Panc1 (cell line): ENCODE measurements at regions not wholly inside any gene's neighbourhood (a gene's known extent, or its start where the extent isn't known, plus 50 kb on each side); places are given as distances from the start of the nearest gene placed in this dataset.

ENCODE experiments used
- ATAC-seq: fragments of 200-7000 bp; cut with Tn5 transposase; 2 replicates; pipeline ENCODE4 v1.9.1; 2020; ENCODE audit warnings: mild to moderate bottlenecking, moderate library complexity
- BruUV-seq: library from RNA; stranded (reverse); fragments of 400-500 nt; replicated peaks from 2 replicates; lab custom pipeline; 2021; lab: Mats Ljungman, UMichigan
- CTCF ChIA-PET: fragments of 300-600 bp; sonication (Branson Sonifier 250); formaldehyde crosslinking; loops from one replicate; lab custom pipeline; 2022; ENCODE audit warnings: antibody characterized with exemption; lab: Charles Lee
- POLR2A ChIA-PET: fragments of 300-600 bp; sonication (Branson Sonifier 250); formaldehyde crosslinking; loops from one replicate; lab custom pipeline; 2022; ENCODE audit warnings: antibody characterized with exemption; lab: Charles Lee
- DNase-seq: peaks from one replicate; pipeline ENCODE4 v3.0.0-alpha.2; 2010; ENCODE audit warnings: low read depth, low spot score
- H3K27ac ChIP-seq: 2 replicates; pipeline ENCODE4 v1.5.1; 2011; ENCODE audit warnings: mild to moderate bottlenecking, low read length, inconsistent platforms
- H3K27me3 ChIP-seq: fragments of 200-500 bp; sonication (Bioruptor generic); 2 replicates; pipeline ENCODE4 v1.6.0; 2014; ENCODE audit warnings: low read length, inconsistent platforms; ENCODE audit not compliant: control insufficient read depth, insufficient read depth
- H3K36me3 ChIP-seq: fragments of 200-500 bp; sonication (Bioruptor generic); 2 replicates; pipeline ENCODE4 v1.5.1; 2014; ENCODE audit warnings: inconsistent platforms, mild to moderate bottlenecking, low read length, moderate library complexity; ENCODE audit not compliant: control insufficient read depth, insufficient read depth
- H3K4me1 ChIP-seq: 2 replicates; pipeline ENCODE4 v1.5.1; 2011; ENCODE audit warnings: inconsistent platforms, mild to moderate bottlenecking, low read length, moderate library complexity; ENCODE audit not compliant: control insufficient read depth, insufficient read depth
- H3K4me3 ChIP-seq, 2 experiments: 2 replicates each; pipeline ENCODE4 v1.5.1; 2011 to 2012; ENCODE audit warnings: low read depth in 2 of 2, low read length in 2 of 2, mild to moderate bottlenecking in 2 of 2, inconsistent platforms in 1 of 2, moderate library complexity in 1 of 2
- H3K9me3 ChIP-seq: fragments of 200-500 bp; sonication (Bioruptor generic); 2 replicates; pipeline ENCODE4 v1.5.1; 2014; ENCODE audit warnings: low read depth, mild to moderate bottlenecking, inconsistent platforms, low read length, moderate library complexity; ENCODE audit not compliant: control insufficient read depth, insufficient read depth
- POLR2AphosphoS5 ChIP-seq: IDR thresholded peaks from 2 replicates; pipeline ENCODE4 v1.6.1; 2012; ENCODE audit warnings: mild to moderate bottlenecking, low read depth, low read length, moderate library complexity
- SIN3A ChIP-seq: IDR thresholded peaks from 2 replicates; pipeline ENCODE4 v1.6.1; 2012; ENCODE audit warnings: low read depth, mild to moderate bottlenecking, low read length, moderate library complexity, borderline replicate concordance; ENCODE audit not compliant: insufficient read depth
- TCF7L2 ChIP-seq: IDR thresholded peaks from 2 replicates; pipeline ENCODE4 v1.6.1; 2011; ENCODE audit warnings: mild to moderate bottlenecking, low read depth, low read length, inconsistent platforms
- in situ Hi-C: cut with HindIII; loops from 2 replicates; pipeline ENCODE4 v1.10.0; 2016; ENCODE audit warnings: low sequenced_read_pairs, low pct_unique_long_range_greater_than_20kb
- intact Hi-C: fragments of 100-400 bp; cut with micrococcal nuclease; formaldehyde crosslinking; loops from one replicate; pipeline ENCODE4 v1.10.0; 2022; ENCODE audit not compliant: unreplicated experiment
- TF ChIP-seq, protein P1 (sequence below), 2 experiments: IDR thresholded peaks; 2 replicates each; pipeline ENCODE4 v1.6.1; 2011 to 2012; ENCODE audit warnings: low read depth in 2 of 2, control low read depth in 1 of 2, low read length in 1 of 2, mild to moderate bottlenecking in 1 of 2, moderate library complexity in 1 of 2; ENCODE audit not compliant: insufficient read depth in 1 of 2
- TF ChIP-seq, protein P2 (sequence below): fragments of 450-650 bp; IDR thresholded peaks from 2 replicates; pipeline ENCODE4 v1.5.1; 2017; ENCODE audit warnings: mild to moderate bottlenecking

DNA sequence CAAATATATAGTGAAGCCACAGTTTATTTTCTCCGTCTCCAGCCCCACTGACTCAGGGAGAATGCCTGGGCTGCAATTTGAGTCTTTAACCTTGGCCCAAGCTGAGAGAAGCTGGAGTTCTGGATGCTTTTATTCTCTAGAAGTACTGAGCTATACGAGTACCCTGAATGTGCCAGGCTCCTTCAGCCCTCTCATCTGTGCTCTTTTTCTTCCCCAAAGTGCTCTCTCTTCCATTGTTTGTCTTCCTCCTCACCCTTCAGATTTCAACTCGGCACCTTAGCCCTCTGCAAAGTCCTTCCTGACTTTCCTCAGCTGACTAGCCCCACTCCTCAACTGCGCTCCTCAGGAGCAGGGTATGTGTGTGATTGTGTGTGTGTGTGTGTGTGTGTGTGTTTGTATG, 75.6 kb upstream of the AGBL1 start:
- in situ Hi-C loops, result no loop called here
- ChIA-PET CTCF (no interaction called here), POLR2A (no interaction called here)
- ATAC-seq (no peak), DNase-seq (no peak)
- no peak overlapping the region for H3K27ac ChIP-seq
- H3K27me3 ChIP-seq, result peaks cover 2% of the 10 kb centered on the region; the same call in 1 of the 2 replicates
- H3K9me3 ChIP-seq, result no peaks in the 10 kb centered on the region
- H3K4me3 ChIP-seq, result no peak overlapping the region
- no TSS peak for BruUV-seq
- no peaks in the 10 kb centered on the region for H3K36me3 ChIP-seq
- H3K4me1 ChIP-seq, result no peaks in the 10 kb centered on the region
- intact Hi-C loops, result no loop called here
- TF ChIP-seq POLR2AphosphoS5 (no peak), TCF7L2 (no peak), SIN3A (no peak)
- TF ChIP-seq, protein P1, sequence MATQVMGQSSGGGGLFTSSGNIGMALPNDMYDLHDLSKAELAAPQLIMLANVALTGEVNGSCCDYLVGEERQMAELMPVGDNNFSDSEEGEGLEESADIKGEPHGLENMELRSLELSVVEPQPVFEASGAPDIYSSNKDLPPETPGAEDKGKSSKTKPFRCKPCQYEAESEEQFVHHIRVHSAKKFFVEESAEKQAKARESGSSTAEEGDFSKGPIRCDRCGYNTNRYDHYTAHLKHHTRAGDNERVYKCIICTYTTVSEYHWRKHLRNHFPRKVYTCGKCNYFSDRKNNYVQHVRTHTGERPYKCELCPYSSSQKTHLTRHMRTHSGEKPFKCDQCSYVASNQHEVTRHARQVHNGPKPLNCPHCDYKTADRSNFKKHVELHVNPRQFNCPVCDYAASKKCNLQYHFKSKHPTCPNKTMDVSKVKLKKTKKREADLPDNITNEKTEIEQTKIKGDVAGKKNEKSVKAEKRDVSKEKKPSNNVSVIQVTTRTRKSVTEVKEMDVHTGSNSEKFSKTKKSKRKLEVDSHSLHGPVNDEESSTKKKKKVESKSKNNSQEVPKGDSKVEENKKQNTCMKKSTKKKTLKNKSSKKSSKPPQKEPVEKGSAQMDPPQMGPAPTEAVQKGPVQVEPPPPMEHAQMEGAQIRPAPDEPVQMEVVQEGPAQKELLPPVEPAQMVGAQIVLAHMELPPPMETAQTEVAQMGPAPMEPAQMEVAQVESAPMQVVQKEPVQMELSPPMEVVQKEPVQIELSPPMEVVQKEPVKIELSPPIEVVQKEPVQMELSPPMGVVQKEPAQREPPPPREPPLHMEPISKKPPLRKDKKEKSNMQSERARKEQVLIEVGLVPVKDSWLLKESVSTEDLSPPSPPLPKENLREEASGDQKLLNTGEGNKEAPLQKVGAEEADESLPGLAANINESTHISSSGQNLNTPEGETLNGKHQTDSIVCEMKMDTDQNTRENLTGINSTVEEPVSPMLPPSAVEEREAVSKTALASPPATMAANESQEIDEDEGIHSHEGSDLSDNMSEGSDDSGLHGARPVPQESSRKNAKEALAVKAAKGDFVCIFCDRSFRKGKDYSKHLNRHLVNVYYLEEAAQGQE (IDR thresholded peaks at IDR 0.05; ENCODE audit: insufficient read depth in 1 of 2, low read depth in 2 of 2, low read length in 1 of 2), result no peak
- TF ChIP-seq, protein P2, sequence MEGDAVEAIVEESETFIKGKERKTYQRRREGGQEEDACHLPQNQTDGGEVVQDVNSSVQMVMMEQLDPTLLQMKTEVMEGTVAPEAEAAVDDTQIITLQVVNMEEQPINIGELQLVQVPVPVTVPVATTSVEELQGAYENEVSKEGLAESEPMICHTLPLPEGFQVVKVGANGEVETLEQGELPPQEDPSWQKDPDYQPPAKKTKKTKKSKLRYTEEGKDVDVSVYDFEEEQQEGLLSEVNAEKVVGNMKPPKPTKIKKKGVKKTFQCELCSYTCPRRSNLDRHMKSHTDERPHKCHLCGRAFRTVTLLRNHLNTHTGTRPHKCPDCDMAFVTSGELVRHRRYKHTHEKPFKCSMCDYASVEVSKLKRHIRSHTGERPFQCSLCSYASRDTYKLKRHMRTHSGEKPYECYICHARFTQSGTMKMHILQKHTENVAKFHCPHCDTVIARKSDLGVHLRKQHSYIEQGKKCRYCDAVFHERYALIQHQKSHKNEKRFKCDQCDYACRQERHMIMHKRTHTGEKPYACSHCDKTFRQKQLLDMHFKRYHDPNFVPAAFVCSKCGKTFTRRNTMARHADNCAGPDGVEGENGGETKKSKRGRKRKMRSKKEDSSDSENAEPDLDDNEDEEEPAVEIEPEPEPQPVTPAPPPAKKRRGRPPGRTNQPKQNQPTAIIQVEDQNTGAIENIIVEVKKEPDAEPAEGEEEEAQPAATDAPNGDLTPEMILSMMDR, result no peak

DNA sequence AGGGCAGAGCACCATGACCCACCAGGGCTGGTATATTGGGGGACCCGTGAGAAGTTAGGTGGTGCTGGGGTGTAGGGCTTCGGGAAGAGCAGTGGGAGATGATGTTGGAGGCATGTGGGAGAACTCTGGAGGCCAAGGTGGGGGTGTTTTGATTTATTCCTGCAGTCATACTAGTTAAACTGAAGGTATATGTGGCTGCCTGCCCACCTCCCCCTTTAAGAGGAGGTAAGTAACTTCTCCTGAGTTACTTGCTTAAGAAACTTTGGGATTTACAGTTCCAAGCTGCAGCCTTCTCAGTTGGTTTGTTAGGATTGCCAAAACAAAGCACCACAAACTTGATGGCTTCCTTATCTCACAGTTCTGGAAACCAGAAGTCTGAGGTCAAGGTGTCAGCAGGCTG, 73.1 kb upstream of the AGBL1 start:
- Histone ChIP-seq H3K9me3 (no peaks in the 10 kb centered on the region), H3K27me3 (peaks cover 2% of the 10 kb centered on the region; the same call in 1 of the 2 replicates), H3K27ac (no peak overlapping the region), H3K36me3 (no peaks in the 10 kb centered on the region), H3K4me1 (no peaks in the 10 kb centered on the region), H3K4me3 (no peak overlapping the region)
- TF ChIP-seq POLR2AphosphoS5, result no peak
- TF ChIP-seq, protein P1 (IDR thresholded peaks at IDR 0.05; ENCODE audit: insufficient read depth in 1 of 2, low read depth in 2 of 2, low read length in 1 of 2), result no peak
- TF ChIP-seq SIN3A, result no peak
- TF ChIP-seq, protein P2, result no peak
- no peak for TF ChIP-seq TCF7L2
- no peak for DNase-seq
- intact Hi-C loops (no loop called here), in situ Hi-C loops (no loop called here)
- no peak for ATAC-seq
- no TSS peak for BruUV-seq
- ChIA-PET POLR2A (no interaction called here), CTCF (no interaction called here)
